VCaP (cell line): ENCODE measurements at regions not wholly inside any gene's neighbourhood (a gene's known extent, or its start where the extent isn't known, plus 50 kb on each side); places are given as distances from the start of the nearest gene placed in this dataset.

Source experiments
- H3K27ac ChIP-seq: fragments of 450-650 bp; 2 replicates; pipeline ENCODE4 v1.5.1; 2017
- TF ChIP-seq, protein P1 (sequence below): fragments of 450-650 bp; conservative IDR thresholded peaks from 2 replicates; pipeline ENCODE4 v1.5.1; 2017; ENCODE audit warnings: mild to moderate bottlenecking, moderate library complexity

DNA sequence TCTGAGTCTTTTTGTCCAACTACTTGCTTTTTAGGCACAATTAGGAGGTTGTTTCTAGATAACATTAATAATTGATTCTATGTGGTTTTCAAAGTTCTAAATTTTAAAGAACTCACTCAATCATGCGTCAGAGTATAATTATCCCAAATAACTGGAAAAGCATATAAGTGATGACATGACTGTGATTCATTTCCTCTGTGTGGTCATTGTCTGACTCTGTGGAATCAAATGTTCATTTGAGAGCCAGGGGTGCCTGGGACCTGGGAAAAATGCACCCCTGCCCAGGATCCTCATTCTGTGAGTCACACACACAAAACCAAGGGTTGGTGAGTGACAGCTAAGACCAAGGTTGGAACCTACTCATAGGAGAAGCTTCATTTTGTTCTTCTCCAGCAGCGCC, 127.1 kb upstream of the MLIP start:
- H3K27ac ChIP-seq = no peak overlapping the region
- TF ChIP-seq, protein P1, sequence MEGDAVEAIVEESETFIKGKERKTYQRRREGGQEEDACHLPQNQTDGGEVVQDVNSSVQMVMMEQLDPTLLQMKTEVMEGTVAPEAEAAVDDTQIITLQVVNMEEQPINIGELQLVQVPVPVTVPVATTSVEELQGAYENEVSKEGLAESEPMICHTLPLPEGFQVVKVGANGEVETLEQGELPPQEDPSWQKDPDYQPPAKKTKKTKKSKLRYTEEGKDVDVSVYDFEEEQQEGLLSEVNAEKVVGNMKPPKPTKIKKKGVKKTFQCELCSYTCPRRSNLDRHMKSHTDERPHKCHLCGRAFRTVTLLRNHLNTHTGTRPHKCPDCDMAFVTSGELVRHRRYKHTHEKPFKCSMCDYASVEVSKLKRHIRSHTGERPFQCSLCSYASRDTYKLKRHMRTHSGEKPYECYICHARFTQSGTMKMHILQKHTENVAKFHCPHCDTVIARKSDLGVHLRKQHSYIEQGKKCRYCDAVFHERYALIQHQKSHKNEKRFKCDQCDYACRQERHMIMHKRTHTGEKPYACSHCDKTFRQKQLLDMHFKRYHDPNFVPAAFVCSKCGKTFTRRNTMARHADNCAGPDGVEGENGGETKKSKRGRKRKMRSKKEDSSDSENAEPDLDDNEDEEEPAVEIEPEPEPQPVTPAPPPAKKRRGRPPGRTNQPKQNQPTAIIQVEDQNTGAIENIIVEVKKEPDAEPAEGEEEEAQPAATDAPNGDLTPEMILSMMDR = no peak

DNA sequence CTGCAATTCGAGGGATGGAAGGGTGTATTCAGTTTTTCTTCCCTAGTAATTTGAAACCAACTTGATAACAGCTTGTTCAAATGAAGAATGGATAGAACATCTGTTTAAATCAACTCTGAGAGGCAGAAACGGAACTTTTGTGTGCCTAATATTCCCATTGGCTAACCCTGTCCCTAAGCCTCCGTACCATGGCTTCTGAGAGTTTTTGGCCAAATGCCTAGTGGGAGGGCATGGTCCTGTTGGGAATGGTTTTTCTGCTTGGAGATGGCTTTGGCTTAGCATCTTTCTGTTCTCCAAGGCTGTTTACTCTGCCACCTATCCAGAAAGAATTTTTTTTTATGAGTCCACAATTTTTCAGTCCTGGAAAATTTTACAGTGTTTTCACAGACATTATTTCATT, 126.7 kb upstream of the MLIP start:
- H3K27ac ChIP-seq = no peak overlapping the region
- TF ChIP-seq, protein P1 = no peak

DNA sequence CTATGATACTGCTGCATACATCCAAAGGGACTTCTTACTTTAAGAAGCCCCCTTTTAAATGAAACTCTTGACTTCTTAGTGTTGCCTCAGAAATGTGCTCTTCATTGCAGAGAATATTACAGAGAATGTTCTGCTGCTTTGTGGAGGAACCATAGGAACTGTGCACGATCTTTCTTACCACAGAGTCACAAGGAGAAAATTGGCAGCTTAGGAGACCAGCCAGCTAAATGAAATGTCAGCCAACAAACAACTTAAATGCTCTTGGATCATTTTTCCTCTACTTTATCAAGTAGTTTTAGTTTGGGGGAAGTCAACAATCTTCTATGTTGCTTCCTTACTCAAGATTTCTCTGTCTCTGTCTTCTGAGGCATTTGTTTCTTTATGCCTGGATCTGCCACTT, 125.9 kb upstream of the MLIP start:
- TF ChIP-seq, protein P1 = no peak
- H3K27ac ChIP-seq = no peak overlapping the region

DNA sequence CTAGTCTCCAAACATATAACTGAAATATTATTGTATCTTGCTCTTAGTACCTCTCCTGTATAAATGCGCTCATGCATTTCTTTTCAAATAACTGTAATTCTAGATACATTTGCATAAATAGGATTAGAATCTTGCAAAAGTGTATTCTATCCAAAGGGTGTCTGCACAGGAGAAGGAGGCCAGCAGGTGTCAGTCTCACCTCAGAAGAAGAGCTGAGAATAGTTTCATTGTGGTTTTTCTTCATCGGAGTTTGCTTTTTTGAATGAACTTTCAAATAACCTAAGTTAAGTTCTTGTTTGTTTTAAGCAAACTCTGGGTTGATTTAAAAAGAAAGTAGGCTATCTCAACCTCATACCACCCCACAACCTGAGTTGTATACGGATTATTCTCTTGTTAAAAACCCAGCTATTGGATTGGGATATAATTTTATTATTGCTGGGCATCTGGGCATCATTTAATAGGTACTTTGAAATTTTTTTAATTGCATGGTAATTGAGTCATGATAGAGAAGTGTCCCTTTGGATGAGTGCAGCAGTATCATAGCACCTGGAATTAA, 125.0 kb upstream of the MLIP start:
- H3K27ac ChIP-seq = no peak overlapping the region
- TF ChIP-seq, protein P1 = peak; percentile 88

DNA sequence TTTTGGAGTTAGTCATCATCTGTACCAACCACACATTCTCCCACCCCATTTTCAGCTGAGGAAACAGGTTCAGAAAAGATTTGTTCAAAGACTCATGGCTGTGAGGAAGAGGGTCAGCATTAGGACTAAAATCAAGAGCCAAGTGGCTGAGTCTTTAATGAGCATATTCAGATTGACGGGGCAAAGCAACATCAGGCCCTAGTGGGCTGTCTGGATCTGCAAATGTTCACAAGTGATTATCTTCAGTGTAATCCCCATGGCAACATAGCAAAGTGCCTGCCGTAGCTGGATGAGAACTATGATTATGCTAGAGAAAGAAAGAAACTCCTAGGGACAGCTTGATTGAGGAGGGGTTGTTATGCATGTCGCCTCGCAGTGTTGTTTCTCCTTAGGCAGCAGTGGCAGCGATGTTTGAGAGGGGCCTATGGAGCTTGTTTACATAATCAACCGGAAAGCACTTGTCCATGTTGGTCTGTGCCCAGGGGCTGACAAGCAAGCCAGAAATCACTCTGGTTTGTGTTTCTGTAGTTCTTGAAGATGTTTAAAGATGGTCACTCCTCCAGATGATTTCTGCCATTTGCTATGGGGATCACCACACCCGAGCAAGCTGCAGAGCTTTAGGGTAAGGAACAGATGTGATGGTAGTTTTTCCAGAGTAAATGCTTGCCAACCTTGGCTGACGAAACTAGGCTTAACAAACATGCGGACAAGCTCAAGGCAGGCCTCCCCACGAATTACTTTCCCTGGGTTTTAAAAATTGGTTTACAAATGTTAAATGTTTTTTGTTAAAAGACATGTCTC, 124.3 kb upstream of the MLIP start:
- H3K27ac ChIP-seq = no peak overlapping the region
- TF ChIP-seq, protein P1 = no peak

DNA sequence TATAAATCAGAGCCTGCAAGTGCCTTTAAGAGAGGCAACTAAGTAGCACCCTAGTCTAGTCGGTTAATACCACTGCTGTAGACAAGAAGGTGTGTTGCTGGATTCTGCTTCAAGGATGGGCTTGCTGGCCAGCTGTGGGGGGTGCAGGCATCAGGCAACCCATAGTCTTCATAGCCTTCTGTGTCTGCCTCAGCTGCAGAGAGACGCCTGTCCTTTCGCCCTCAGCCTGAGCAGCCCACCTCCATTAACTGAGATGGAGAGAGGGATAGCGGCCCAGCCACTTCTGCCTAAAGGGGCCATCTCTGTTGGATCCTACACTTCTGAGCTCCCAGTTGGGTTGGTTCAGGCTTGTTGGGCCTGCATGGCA, 123.7 kb upstream of the MLIP start:
- H3K27ac ChIP-seq = no peak overlapping the region
- TF ChIP-seq, protein P1 = no peak

DNA sequence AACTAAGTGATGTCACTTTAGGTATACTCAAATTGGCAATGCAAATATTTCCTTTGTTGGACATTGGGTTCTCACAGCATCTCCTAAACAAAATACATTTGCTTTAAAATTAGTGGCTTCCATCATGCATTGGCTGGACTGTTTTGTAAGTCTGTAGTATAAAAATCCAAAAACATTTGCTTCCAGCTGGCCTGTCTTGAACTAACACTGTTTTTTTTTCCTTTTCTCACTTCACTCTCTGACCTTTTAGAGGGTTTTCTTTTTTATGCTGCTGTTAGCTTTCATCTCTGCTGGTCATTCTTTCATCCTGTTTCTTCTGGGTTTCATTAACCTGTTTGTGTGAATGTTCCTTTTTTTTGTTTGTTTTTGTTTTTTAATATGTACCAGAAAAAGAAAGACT, 121.7 kb upstream of the MLIP start:
- H3K27ac ChIP-seq = no peak overlapping the region
- TF ChIP-seq, protein P1 = no peak
